ENCODE measurements at regions not wholly inside any gene's neighbourhood (a gene's known extent, or its start where the extent isn't known, plus 50 kb on each side); places are given as distances from the start of the nearest gene placed in this dataset.

DNA sequence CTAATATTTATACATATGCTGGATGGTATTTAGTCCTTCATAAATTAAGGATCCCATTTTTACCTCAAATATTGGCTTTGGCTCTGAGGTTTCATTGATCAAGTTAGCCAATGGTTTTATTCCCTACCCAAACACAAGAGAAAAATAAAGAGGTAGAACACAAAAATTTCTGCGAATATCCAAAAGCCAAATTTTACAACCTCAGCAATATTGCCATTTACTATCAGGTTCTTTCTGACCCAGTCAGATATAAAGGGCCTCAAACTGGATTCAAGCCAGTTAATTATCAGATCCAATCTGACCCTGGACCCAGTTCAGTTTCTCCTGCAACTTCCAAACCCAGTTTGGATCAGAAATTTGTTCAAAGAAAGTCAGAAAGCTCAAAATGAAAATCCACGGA is 998.1 kb downstream of the SI start:
- no peak for TF ChIP-seq CTCF (conservative IDR thresholded peaks at IDR 0.05; ENCODE audit: low read depth, low read length)
- TF ChIP-seq EZH2 (IDR thresholded peaks at IDR 0.05; ENCODE audit: borderline replicate concordance, low read depth, low read length, poor library complexity, severe bottlenecking): no peak

Data from A673 (cell line).